ENCODE measurements at regions not wholly inside any gene's neighbourhood (a gene's known extent, or its start where the extent isn't known, plus 50 kb on each side); places are given as distances from the start of the nearest gene placed in this dataset.

GRCh38 chr7:50959991-50960390, 177.3 kb upstream of the GRB10 start:
- TF ChIP-seq, protein P1, sequence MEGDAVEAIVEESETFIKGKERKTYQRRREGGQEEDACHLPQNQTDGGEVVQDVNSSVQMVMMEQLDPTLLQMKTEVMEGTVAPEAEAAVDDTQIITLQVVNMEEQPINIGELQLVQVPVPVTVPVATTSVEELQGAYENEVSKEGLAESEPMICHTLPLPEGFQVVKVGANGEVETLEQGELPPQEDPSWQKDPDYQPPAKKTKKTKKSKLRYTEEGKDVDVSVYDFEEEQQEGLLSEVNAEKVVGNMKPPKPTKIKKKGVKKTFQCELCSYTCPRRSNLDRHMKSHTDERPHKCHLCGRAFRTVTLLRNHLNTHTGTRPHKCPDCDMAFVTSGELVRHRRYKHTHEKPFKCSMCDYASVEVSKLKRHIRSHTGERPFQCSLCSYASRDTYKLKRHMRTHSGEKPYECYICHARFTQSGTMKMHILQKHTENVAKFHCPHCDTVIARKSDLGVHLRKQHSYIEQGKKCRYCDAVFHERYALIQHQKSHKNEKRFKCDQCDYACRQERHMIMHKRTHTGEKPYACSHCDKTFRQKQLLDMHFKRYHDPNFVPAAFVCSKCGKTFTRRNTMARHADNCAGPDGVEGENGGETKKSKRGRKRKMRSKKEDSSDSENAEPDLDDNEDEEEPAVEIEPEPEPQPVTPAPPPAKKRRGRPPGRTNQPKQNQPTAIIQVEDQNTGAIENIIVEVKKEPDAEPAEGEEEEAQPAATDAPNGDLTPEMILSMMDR (IDR thresholded peaks at IDR 0.05), result no peak
- TF ChIP-seq POLR2A (IDR thresholded peaks at IDR 0.05), result no peak

Measured in thyroid gland (tissue), 4 donors.